ENCODE measurements at regions not wholly inside any gene's neighbourhood (a gene's known extent, or its start where the extent isn't known, plus 50 kb on each side); places are given as distances from the start of the nearest gene placed in this dataset.
"Not testable (repeated sequence)": the region's sequence is repeated elsewhere in the genome, so short reads cannot be mapped to it uniquely, and the experiment has no call there.

- DNase-seq = not testable (repeated sequence)
Observed at GRCh38 chr7:65631236-65631635, 241.6 kb upstream of the VKORC1L1 start.

GRCh38 chr7:65633587-65634404, 239.1 kb upstream of the VKORC1L1 start:
- DNase-seq = not testable (repeated sequence)

DNA sequence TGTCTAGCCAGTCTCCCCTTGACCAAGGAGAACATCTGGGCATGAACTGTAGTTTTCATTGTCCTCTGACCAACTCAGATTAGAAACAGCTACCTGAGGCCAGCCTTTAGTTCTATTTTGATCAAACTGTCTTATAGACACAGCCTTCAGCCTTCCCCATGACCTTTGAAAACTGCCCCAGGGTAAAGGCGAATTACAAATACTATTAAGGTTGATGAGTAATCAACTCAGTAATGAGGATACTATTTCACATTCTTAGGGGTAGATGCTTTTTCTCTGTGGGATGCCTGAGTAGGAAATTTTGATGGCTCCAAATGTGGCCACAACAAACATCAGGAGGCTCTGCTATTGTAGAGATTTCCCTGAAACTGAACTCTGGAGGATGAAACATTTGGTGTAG, 234.0 kb upstream of the VKORC1L1 start:
- DNase-seq = not testable (repeated sequence)

DNA sequence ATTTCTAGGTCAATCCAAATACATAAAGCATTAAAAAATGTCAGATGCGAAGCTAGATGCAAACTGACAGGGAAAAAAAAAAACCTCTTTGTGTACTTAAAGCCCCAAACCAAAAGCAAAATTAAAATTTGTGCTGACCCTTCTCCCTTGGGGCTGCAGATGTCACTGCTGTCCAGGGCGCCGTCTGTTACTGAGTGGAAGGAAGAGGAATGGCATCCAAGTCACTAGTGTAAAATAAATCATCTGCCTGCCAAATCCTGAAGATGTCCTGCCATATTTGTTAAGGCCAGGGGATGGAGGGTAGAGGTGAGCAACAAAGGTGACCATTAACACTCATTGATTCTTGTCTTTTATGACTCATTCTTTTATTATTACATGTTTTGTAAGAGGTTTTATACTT, 233.2 kb upstream of the VKORC1L1 start:
- DNase-seq = not testable (repeated sequence)

DNA sequence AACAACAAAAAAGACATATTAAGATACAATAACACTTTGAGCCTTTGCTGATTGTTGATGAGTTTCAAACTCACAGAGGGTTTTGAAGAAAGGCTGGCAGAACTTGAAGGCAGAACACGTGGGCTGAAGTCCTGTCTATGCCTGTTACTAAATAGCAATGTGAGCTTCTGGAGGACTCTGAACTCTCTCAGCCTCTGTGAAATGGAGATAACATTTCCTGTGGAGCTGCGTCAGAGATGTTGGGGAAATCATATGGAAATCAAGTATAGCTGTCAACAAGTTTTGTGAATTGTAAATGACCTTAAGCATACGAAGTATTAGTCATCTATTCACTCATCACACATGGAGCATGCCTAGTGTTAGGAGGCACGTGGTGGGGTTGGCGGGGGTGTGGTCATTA, 229.4 kb upstream of the VKORC1L1 start:
- DNase-seq = not testable (repeated sequence)

DNA sequence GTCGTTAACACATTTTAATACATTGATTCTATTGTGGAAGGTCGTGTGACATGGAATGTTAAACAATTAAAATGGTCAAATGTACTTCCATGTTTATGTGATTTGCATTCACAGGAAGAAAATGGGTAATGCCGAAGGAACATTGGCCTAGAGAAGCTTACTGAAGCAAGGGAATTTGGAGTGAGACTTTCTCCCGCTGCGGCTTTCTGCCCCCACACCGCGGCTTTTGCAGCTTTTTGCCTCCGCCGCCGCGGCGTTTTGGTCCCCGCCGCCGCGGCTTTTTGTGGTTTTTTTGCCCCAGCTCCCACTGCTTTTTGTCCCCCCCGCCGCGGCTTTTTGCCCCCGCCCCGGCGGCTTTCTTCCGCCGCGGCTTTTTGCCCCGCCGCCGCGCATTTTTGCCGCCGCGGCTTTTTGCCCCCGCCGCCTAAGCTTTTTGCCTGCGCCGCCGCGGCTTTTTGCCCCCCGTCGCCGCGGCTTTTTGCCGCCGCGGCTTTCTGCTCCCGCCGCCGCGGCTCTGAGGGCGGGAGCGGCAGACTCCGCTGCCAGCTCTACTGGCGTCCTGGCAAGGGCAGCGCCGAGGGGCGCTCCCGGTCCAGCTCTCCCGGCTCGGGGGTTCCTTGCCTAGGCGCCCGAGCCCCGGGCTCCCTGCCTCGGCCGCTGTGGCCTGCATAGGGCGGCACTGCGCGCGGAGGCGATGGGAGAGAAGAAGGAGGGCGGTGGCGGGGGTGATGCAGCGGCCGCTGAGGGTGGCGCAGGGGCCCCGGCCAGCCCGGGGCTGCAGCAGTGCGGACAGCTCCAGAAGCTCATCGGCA, 225.5 kb upstream of the VKORC1L1 start:
- DNase-seq = not testable (repeated sequence)

DNA sequence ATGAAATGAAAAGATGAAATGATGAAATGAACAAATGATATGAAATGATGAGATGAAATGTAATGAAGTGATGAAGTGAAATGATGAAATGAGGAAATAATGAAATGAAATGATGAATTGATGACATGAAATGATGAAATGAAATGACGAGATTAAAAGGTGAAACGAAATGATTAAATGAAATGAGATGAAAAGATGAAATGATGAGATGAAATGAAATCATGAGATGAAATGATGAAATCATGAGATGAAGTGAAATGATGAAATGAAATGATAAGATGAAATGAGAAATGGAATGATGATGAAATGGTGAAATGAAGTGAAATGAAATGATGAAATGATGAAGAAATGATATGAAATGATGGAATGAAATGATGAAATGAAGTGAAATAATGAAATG, 221.7 kb upstream of the VKORC1L1 start:
- DNase-seq = not testable (repeated sequence)

- DNase-seq = not testable (repeated sequence)
Observed at GRCh38 chr7:65651826-65652592, 220.9 kb upstream of the VKORC1L1 start.

GRCh38 chr7:65652669-65653068, 220.2 kb upstream of the VKORC1L1 start:
- DNase-seq = not testable (repeated sequence)

DNA sequence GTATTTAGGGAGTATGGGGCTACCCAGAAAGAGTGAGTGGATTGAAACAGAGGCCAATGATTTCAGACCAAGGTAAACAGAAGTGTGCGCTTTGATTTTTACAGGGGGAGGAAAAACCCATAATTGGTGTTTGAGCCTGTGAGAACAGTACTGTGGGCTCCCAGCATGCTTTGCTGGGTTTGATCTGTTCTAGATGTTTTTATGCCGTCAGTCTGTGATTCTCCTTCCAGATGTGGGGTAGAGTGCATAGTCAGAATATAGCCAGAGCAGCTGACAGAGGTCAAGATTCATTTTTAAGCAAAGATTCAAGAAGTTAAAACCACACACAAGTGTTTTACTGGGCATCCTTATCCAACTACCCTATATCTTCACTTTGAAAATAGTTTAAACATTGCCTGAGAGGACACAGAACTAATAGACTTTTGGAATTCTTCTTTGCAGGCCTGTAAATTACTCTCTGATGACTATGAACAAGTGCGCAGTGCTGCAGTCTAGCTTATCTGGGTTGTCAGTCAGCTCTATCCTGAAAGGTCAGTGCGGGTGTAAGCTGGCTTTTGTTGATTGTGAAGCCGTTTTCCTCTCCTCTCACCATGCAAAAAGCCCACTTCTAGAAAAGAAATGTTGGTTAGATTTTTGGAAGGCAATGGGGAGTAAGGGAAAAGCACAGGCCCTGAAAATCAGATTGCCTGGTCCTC, 216.2 kb upstream of the VKORC1L1 start:
- not testable (repeated sequence) for DNase-seq

DNA sequence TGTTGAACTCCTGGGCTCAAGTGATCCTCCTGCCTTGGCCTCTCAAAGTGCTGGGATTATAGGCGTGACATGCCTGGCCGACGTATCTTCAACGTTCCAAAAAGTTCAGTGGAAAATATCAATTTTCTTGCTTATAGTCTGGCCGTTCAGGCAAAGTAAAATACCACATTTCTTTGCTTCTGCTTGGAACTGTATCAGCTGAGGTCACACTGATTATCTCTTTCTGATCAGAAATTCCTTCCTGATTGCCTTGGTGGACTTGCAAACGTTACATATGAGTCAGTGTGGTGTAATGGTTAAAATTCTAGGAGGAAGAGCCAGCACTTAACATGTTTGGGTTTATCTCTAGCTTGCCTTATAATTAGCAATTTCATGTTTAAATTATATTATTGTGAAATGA, 189.5 kb upstream of the VKORC1L1 start:
- DNase-seq = not testable (repeated sequence)

DNA sequence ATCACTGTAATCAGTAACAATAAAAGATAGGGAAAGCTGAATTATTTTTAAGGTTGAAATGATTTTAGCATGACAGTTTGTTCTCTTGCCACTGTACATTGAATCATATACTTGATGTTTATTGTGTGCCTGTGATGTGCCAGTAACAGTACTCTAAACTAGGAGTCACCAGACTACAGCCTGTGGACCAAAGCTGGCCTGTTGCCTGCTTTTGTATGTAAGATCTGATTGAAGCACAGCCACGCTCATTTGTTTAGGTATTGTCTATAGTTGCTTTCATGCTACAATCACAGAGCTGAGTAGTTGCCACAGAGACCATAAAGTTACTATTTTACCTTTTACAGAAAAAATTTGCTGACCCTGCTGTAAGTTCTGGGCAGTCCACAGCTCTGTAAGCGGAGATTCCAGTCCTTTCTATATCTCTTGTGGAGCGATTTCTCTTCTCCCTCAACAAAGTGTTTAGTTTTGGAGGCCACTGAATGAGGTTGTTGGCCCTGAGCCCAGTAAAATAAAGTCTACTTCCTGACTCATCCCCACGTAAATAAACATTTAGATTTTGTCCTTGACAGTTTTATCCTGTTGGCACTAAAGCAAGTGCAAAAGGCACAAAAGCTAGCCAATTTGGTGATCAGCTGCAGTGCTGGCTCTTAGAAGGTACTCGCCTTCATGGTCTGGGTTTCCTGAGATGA, 173.7 kb upstream of the VKORC1L1 start:
- DNase-seq = not testable (repeated sequence)

DNA sequence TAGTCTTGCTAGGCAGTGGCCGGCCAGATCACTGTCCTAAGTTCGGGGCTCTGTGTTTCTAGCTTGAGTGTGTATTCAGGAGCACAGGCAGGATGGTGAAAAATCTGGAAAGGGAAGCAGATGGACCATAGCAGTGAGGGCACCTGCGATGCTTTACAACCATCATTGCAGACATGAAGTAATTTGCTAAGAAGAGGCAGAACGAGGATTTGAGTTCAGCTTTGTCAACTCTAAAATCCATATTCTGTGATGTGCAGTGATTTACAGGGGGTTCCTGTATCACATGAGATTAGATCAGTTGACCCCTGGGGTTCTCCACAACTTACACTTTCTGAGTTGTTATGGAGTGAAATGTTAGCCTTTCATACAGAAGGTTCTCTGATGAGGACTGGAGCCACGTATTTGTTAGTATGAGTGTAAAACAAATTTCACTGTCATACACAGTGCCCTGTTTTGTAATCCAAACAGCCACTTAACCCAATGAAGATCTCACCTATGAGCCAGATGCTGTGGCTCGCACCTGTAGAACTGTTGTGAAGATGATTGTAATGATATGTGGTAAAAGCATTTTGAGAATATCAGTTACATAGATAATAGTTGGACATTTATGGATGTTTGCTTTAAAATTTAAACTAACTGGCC, 173.0 kb upstream of the VKORC1L1 start:
- DNase-seq = not testable (repeated sequence)

DNA sequence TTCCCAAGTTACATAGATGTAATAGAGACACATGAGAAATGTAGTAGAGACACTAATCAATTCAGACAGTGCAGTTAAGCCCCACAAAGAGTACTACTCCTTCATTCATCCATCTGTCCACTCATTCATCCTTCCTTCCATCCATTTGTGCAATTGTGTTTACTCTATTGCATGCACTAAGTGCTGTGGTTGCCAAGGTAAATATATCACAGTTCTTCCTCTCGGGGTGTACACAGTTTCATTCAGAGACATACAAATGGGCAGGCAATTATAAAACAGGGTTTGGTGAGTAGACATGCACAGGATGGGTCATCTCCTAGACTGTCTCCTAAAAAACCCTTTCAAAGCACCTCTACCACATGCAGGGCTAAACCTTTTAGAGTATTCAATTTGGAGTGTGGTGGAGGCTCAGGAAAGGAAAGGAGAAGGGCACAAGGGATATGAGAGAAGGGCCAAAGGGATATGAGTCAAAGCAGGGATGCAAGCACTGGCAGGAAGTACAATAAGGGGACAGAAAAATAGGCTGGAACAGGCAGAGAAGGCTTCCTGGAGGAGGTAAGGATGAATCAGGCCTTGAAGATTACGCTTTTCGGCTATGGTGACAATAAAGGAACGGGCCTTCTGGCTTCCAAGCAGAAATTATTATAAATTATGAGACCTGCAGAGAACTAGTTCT, 153.6 kb upstream of the VKORC1L1 start:
- DNase-seq = not testable (repeated sequence)

DNA sequence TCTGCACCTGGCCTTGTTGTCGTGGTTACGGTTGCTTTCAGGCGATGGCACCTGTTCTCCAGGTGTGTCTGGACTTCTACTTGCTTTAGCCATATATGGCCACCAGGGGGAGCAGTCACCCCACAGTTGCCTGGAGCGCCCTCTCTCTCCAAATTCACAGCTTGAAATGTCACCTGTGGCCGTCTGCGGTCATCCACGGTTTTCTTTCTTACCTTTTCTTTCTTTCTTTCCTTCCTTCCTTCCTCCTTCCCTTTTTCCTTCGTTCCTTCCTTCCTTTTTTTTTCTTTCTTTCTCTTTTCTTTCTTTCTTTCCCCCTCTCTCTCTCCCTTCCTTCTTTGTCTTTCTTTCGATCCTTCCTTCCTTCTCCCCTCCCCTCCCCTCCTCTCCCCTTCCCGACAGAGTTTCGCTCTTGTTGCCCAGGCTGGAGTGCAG, 150.5 kb upstream of the VKORC1L1 start:
- DNase-seq = peak; percentile 75

GRCh38 chr7:65727182-65727581, 145.7 kb upstream of the VKORC1L1 start:
- not testable (repeated sequence) for DNase-seq

DNA sequence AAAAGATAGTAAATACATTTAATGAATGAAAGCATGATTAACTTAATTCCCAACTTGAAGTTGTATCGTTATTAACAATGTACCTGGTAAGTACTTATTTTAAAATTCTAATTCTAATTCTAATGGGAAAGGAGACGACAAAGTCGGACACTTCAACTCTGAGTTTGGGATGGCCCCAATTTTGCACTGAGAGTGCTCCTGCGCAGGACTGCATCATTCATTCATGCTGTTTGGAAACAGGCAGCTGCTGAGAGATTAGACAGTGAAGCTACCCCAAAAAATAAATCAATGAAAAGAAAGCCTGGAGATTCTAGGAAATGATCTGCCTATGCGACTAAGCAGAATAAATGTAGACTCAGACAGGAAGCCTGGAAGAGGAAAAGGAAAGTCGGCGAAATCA, 141.7 kb upstream of the VKORC1L1 start:
- DNase-seq = no peak

DNA sequence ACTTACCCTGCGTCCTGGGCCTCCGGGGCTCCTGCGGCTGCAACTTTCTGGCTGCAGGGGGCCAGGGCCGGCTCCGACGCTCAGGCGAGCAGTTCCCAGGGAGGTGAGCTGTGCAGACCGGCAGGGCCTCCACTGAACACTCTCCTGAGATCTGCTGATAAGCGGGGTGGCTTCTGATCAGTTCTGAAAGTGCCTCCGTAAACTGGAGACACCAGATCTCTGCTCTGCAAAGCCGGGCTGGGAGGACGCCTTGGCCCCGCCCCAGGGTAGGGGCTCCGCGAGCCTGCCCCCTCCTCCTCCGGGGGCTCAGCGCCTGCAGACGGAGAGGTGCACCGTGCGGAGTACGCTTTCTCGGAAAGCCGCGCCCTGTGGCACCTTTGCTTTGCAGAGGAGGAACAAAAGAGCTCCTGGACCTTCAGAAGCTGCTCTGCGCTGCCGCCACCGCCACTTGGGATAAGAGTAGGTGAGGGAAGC, 141.3 kb upstream of the VKORC1L1 start:
- peak; percentile 31 for DNase-seq

DNA sequence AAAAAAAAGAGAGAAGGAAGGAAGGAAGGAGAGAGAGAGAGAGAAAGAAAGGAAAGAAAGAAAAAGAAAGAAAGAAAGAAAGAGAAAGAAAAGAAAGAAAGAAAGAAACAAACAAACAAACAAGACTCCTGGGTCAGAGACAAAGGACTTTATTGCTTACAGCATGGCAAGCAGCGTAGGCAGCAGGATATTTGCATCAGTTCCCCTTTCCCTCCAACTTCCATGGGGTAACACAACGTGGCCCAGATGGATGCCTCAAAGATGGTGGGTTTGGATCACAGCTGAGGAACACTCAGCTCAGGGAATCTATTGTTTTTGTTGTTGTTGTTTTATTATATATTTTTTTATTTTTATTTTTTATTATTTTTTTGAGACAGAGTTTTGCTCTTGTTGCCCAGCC, 128.5 kb upstream of the VKORC1L1 start:
- no peak for DNase-seq

GRCh38 chr7:65746398-65746669, 126.5 kb upstream of the VKORC1L1 start:
- no peak for DNase-seq

DNA sequence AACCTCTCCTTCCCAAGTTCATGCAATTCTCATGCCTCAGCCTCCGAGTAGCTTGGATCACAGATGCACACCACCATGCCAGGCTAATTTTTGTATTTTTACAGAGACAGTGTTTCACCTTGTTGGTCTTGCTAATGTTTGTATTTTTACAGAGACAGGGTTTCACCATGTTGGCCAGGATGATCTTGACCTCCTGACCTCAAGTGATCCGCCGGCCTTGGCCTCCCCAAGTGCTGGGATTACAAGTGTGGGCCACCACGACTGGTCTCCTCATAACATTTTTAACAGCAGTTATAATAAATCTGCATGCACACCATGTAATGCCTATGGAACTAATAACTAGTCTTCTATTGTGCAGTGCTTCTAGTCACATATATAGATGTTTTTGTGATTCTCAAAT, 123.8 kb upstream of the VKORC1L1 start:
- DNase-seq = no peak
